HepG2 (cell line): ENCODE measurements at regions not wholly inside any gene's neighbourhood (a gene's known extent, or its start where the extent isn't known, plus 50 kb on each side); places are given as distances from the start of the nearest gene placed in this dataset.

Source experiments
- ATAC-seq: fragments of 200-7000 bp; cut with Tn5 transposase; 3 replicates; pipeline ENCODE4 v1.9.1; 2020; ENCODE audit warnings: mild to moderate bottlenecking, moderate library complexity
- BruUV-seq: library from RNA; stranded (reverse); fragments of 400-500 nt; replicated peaks from 2 replicates; lab custom pipeline; 2021; lab: Mats Ljungman, UMichigan
- CTCF ChIA-PET: fragments of 300-600 bp; formaldehyde crosslinking; extraction: SDS; loops from one replicate; lab custom pipeline; 2021; ENCODE audit warnings: low total read pairs, inconsistent platforms, low intra/inter-chr PET ratio; lab: Yijun Ruan, JAX
- POLR2A ChIA-PET: fragments of 350-600 bp; sonication (Branson Sonifier 250); formaldehyde crosslinking; loops from one replicate; lab custom pipeline; 2020; ENCODE audit warnings: antibody characterized with exemption, inconsistent platforms; lab: Yijun Ruan, JAX
- DNase-seq: peaks from one replicate; pipeline ENCODE4 v3.0.0-alpha.2; 2015; ENCODE audit warnings: low spot score
- FAIRE-seq: peaks from 3 replicates; lab custom pipeline; 2011; peaks lifted over from hg19 to GRCh38; lab: Jason Lieb, UNC
- H2AFZ ChIP-seq: one replicate; pipeline ENCODE4 v1.6.1; 2011; ENCODE audit warnings: low read length, inconsistent platforms
- H3K27ac ChIP-seq: fragments of 300-600 bp; 3 replicates; pipeline ENCODE4 v1.8.0; 2011; ENCODE audit warnings: mixed run types, mild to moderate bottlenecking, mixed read lengths, low read length, inconsistent platforms; ENCODE audit not compliant: insufficient read depth; ENCODE audit errors: extremely low read length
- H3K27me3 ChIP-seq, 2 experiments: fragments of 200-600 bp in 1 of 2; 2 replicates in 1 of 2; 3 replicates in 1 of 2; pipeline versions ENCODE4 v1.6.0 to v1.8.0; 2011; ENCODE audit warnings: low read length in 2 of 2, mild to moderate bottlenecking in 2 of 2, moderate library complexity in 2 of 2, inconsistent platforms in 1 of 2; ENCODE audit not compliant: insufficient read depth in 2 of 2, control insufficient read depth in 1 of 2
- H3K36me3 ChIP-seq, 2 experiments: fragments of 200-600 bp in 1 of 2; replicated peaks in 1 of 2; 2 replicates in 1 of 2; 3 replicates in 1 of 2; pipeline versions ENCODE4 v1.5.1 to v1.8.0; 2011; ENCODE audit warnings: low read length in 2 of 2, inconsistent platforms in 1 of 2; ENCODE audit not compliant: insufficient read depth in 2 of 2, control insufficient read depth in 1 of 2
- H3K4me1 ChIP-seq: 2 replicates; pipeline ENCODE4 v1.5.1; 2012; ENCODE audit warnings: low read length, inconsistent platforms; ENCODE audit not compliant: insufficient read depth
- H3K4me2 ChIP-seq: 2 replicates; pipeline ENCODE4 v1.6.0; 2011; ENCODE audit warnings: low read depth, low read length, inconsistent platforms
- H3K4me3 ChIP-seq, 3 experiments: fragments of 200-600 bp in 1 of 3; sonication (generic), shearing (Covaris generic) in 1 of 3; replicated peaks in 1 of 3; 2 replicates each; pipeline ENCODE4 v1.5.1; 2011 to 2016; ENCODE audit warnings: low read length in 3 of 3, inconsistent platforms in 2 of 3, low read depth in 2 of 3, mild to moderate bottlenecking in 2 of 3, control low read depth in 1 of 3, mixed read lengths in 1 of 3; ENCODE audit not compliant: insufficient read depth in 1 of 3
- H3K79me2 ChIP-seq: one replicate; pipeline ENCODE4 v1.6.1; 2011; ENCODE audit warnings: low read length, inconsistent platforms; ENCODE audit not compliant: insufficient read depth
- H3K9ac ChIP-seq: 2 replicates; pipeline ENCODE4 v1.6.0; 2011; ENCODE audit warnings: mild to moderate bottlenecking, low read depth, low read length, inconsistent platforms; ENCODE audit not compliant: insufficient read depth
- H3K9me3 ChIP-seq: 2 replicates; pipeline ENCODE4 v1.5.1; 2012; ENCODE audit warnings: mild to moderate bottlenecking, low read length
- H4K20me1 ChIP-seq: 2 replicates; pipeline ENCODE4 v1.6.0; 2011; ENCODE audit warnings: inconsistent platforms, mild to moderate bottlenecking, low read length, moderate library complexity; ENCODE audit not compliant: insufficient read depth
- CC2D1A ChIP-seq: sonication (generic); formaldehyde crosslinking; IDR thresholded peaks from 2 replicates; pipeline ENCODE4 v1.8.1; 2023; ENCODE audit warnings: mild to moderate bottlenecking, missing genetic modification reagents
- CEBPB ChIP-seq: IDR thresholded peaks from 2 replicates; pipeline ENCODE4 v1.6.1; 2011; ENCODE audit warnings: low read depth, low read length, improper control_type of control experiment, borderline replicate concordance
- ELF3 ChIP-seq: IDR thresholded peaks from 2 replicates; pipeline ENCODE4 v1.6.1; 2016; ENCODE audit warnings: missing genetic modification reagents, missing compliant biosample characterization
- ISX ChIP-seq: sonication (generic); formaldehyde crosslinking; conservative IDR thresholded peaks from 2 replicates; pipeline ENCODE4 v1.5.0; 2020; ENCODE audit warnings: missing genetic modification reagents
- KAT2B ChIP-seq: fragments of 150-350 bp; IDR thresholded peaks from 2 replicates; pipeline ENCODE4 v1.6.1; 2014; ENCODE audit warnings: low read depth, low read length, borderline replicate concordance
- KDM5A ChIP-seq: fragments of 200-600 bp; sonication (generic); IDR thresholded peaks from 2 replicates; pipeline ENCODE4 v1.7.0; 2018; ENCODE audit warnings: antibody characterized with exemption, mild to moderate bottlenecking, low read length, borderline replicate concordance
- MAFK ChIP-seq, 2 experiments: IDR thresholded peaks in 1 of 2; conservative IDR thresholded peaks in 1 of 2; 2 replicates each; pipeline ENCODE4 v1.6.1; 2011; ENCODE audit warnings: improper control_type of control experiment in 2 of 2, low read length in 2 of 2
- POLR2A ChIP-seq, 2 experiments: IDR thresholded peaks; 2 replicates each; pipeline ENCODE4 v1.6.1; 2011; ENCODE audit warnings: low read depth in 2 of 2, low read length in 2 of 2, mild to moderate bottlenecking in 1 of 2, moderate library complexity in 1 of 2; ENCODE audit not compliant: insufficient read depth in 1 of 2
- STAG1 ChIP-seq: sonication (generic); formaldehyde crosslinking; IDR thresholded peaks from 2 replicates; pipeline ENCODE4 v1.4.0; 2020; ENCODE audit warnings: missing genetic modification reagents
- ZNF317 ChIP-seq: sonication (generic); formaldehyde crosslinking; IDR thresholded peaks from 2 replicates; pipeline ENCODE4 v1.5.0; 2020; ENCODE audit warnings: mild to moderate bottlenecking, missing genetic modification reagents
- WGBS: methylation state at CpG from one replicate; pipeline ENCODE4 v1.1.6; 2017; ENCODE audit warnings: low lambda C conversion rate; 5-methylcytosine and 5-hydroxymethylcytosine counted together
- in situ Hi-C: cut with HindIII; loops from 2 replicates; pipeline ENCODE4 v1.10.0; 2017; ENCODE audit warnings: low pct_unique_long_range_greater_than_20kb; ENCODE audit not compliant: extremely low pct_ligation_motif_present
- intact Hi-C: fragments of 100-400 bp; cut with micrococcal nuclease; formaldehyde crosslinking; loops from one replicate; pipeline ENCODE4 v1.10.0; 2022; ENCODE audit not compliant: unreplicated experiment
- TF ChIP-seq, protein P1 (sequence below): sonication (generic); formaldehyde crosslinking; conservative IDR thresholded peaks from 2 replicates; pipeline ENCODE4 v1.4.0; 2020; ENCODE audit warnings: missing genetic modification reagents
- TF ChIP-seq, protein P2 (sequence below): sonication (generic); formaldehyde crosslinking; IDR thresholded peaks from 2 replicates; pipeline ENCODE4 v1.5.0; 2020; ENCODE audit warnings: missing genetic modification reagents
- TF ChIP-seq, protein P3 (sequence below): IDR thresholded peaks from 2 replicates; pipeline ENCODE4 v1.6.1; 2016; ENCODE audit warnings: low read depth, control low read depth
- TF ChIP-seq, protein P4 (sequence below): sonication (generic); formaldehyde crosslinking; IDR thresholded peaks from 2 replicates; pipeline ENCODE4 v1.5.0; 2020; ENCODE audit warnings: missing genetic modification reagents
- TF ChIP-seq, protein P5 (sequence below): sonication (generic); formaldehyde crosslinking; IDR thresholded peaks from 2 replicates; pipeline ENCODE4 v1.5.0; 2020; ENCODE audit warnings: mild to moderate bottlenecking, missing genetic modification reagents, moderate library complexity

GRCh38 chr2:200127848-200128247 lies 172.5 kb downstream of the MAIP1 start (continued):
- TF ChIP-seq, protein P1, sequence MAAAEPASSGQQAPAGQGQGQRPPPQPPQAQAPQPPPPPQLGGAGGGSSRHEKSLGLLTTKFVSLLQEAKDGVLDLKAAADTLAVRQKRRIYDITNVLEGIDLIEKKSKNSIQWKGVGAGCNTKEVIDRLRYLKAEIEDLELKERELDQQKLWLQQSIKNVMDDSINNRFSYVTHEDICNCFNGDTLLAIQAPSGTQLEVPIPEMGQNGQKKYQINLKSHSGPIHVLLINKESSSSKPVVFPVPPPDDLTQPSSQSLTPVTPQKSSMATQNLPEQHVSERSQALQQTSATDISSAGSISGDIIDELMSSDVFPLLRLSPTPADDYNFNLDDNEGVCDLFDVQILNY (CRISPR knock-in tag) = no peak
- TF ChIP-seq KAT2B (no peak), CEBPB (peak; percentile 54; the same call in 1 of the 2 replicates), ELF3 (CRISPR knock-in tag) (no peak), POLR2A (IDR thresholded peaks at IDR 0.05; ENCODE audit: insufficient read depth in 1 of 2, low read depth in 2 of 2, low read length in 2 of 2) (no peak), MAFK (conservative IDR thresholded peaks at IDR 0.05 in 1 of 2, IDR thresholded peaks at IDR 0.05 in 1 of 2; ENCODE audit: low read length in 2 of 2) (0 out of 4 replicates have a peak, but pooled peaks of 1 of the 2 experiments have one; percentile 2)
- TF ChIP-seq, all 625 proteins: peak for 10

DNA sequence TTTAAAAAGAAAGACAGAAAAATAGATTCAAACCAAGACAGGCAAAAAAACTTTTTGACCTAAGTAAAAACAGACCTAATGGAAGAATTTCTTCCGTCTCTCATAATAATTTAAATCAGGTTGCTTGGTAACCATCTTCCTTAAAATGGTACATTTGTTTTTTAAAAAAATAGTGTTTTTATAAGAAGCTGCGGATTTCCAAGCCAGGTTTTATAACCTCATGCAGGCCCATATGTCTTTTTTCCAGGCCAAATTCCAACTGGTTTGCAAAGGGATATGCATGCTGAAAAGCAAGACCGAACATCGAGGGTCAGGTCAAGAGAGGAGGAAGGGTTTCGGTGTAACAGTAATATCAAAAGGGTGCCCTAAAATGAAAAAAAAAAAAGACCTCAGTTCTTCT lies 172.9 kb downstream of the MAIP1 start:
- H3K27ac ChIP-seq = no peak overlapping the region
- no peaks in the 10 kb centered on the region for H3K79me2 ChIP-seq
- CTCF ChIA-PET = no interaction called here
- H3K4me1 ChIP-seq = peaks cover 65% of the 10 kb centered on the region
- BruUV-seq = no TSS peak
- H4K20me1 ChIP-seq = no peaks in the 10 kb centered on the region
- H3K36me3 ChIP-seq = no peaks in the 10 kb centered on the region
- ATAC-seq (no peak), FAIRE-seq (no peak), DNase-seq (no peak)
- in situ Hi-C loops = no loop called here
- no peak overlapping the region for H3K4me3 ChIP-seq
- no peak overlapping the region for H3K4me2 ChIP-seq
- no peak overlapping the region for H2AFZ ChIP-seq
- no peaks in the 10 kb centered on the region for H3K9me3 ChIP-seq
- WGBS = 95% methylated on average over 5 of the region's 5 CpGs
- intact Hi-C loops = loop anchor here (5.0 kb wide), 2 partner anchors 51 to 179 kb away; partner anchors contain the start of gene SPATS2L
- H3K9ac ChIP-seq = no peak overlapping the region
- H3K27me3 ChIP-seq = no peaks in the 10 kb centered on the region
- POLR2A ChIA-PET = no interaction called here
- TF ChIP-seq, protein P2, sequence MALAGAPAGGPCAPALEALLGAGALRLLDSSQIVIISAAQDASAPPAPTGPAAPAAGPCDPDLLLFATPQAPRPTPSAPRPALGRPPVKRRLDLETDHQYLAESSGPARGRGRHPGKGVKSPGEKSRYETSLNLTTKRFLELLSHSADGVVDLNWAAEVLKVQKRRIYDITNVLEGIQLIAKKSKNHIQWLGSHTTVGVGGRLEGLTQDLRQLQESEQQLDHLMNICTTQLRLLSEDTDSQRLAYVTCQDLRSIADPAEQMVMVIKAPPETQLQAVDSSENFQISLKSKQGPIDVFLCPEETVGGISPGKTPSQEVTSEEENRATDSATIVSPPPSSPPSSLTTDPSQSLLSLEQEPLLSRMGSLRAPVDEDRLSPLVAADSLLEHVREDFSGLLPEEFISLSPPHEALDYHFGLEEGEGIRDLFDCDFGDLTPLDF (CRISPR knock-in tag) = no peak
- no peak for TF ChIP-seq ZNF317 (CRISPR knock-in tag)
- TF ChIP-seq, protein P3, sequence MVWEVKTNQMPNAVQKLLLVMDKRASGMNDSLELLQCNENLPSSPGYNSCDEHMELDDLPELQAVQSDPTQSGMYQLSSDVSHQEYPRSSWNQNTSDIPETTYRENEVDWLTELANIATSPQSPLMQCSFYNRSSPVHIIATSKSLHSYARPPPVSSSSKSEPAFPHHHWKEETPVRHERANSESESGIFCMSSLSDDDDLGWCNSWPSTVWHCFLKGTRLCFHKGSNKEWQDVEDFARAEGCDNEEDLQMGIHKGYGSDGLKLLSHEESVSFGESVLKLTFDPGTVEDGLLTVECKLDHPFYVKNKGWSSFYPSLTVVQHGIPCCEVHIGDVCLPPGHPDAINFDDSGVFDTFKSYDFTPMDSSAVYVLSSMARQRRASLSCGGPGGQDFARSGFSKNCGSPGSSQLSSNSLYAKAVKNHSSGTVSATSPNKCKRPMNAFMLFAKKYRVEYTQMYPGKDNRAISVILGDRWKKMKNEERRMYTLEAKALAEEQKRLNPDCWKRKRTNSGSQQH (CRISPR knock-in tag) = no peak
- TF ChIP-seq ISX (CRISPR knock-in tag) = no peak
- no peak for TF ChIP-seq STAG1
- TF ChIP-seq, protein P4, sequence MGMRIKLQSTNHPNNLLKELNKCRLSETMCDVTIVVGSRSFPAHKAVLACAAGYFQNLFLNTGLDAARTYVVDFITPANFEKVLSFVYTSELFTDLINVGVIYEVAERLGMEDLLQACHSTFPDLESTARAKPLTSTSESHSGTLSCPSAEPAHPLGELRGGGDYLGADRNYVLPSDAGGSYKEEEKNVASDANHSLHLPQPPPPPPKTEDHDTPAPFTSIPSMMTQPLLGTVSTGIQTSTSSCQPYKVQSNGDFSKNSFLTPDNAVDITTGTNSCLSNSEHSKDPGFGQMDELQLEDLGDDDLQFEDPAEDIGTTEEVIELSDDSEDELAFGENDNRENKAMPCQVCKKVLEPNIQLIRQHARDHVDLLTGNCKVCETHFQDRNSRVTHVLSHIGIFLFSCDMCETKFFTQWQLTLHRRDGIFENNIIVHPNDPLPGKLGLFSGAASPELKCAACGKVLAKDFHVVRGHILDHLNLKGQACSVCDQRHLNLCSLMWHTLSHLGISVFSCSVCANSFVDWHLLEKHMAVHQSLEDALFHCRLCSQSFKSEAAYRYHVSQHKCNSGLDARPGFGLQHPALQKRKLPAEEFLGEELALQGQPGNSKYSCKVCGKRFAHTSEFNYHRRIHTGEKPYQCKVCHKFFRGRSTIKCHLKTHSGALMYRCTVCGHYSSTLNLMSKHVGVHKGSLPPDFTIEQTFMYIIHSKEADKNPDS (CRISPR knock-in tag) = no peak
- TF ChIP-seq KDM5A = no peak
- TF ChIP-seq, protein P5, sequence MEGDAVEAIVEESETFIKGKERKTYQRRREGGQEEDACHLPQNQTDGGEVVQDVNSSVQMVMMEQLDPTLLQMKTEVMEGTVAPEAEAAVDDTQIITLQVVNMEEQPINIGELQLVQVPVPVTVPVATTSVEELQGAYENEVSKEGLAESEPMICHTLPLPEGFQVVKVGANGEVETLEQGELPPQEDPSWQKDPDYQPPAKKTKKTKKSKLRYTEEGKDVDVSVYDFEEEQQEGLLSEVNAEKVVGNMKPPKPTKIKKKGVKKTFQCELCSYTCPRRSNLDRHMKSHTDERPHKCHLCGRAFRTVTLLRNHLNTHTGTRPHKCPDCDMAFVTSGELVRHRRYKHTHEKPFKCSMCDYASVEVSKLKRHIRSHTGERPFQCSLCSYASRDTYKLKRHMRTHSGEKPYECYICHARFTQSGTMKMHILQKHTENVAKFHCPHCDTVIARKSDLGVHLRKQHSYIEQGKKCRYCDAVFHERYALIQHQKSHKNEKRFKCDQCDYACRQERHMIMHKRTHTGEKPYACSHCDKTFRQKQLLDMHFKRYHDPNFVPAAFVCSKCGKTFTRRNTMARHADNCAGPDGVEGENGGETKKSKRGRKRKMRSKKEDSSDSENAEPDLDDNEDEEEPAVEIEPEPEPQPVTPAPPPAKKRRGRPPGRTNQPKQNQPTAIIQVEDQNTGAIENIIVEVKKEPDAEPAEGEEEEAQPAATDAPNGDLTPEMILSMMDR (CRISPR knock-in tag) = no peak
- no peak for TF ChIP-seq CC2D1A (CRISPR knock-in tag)
